GM12872 (cell line): ENCODE measurements at regions not wholly inside any gene's neighbourhood (a gene's known extent, or its start where the extent isn't known, plus 50 kb on each side); places are given as distances from the start of the nearest gene placed in this dataset.

Source experiments
- TF ChIP-seq, protein P1 (sequence below): IDR thresholded peaks from 3 replicates; pipeline ENCODE4 v1.5.1; 2011; ENCODE audit warnings: low read depth, mild to moderate bottlenecking, low read length, moderate library complexity; ENCODE audit not compliant: insufficient read depth

DNA sequence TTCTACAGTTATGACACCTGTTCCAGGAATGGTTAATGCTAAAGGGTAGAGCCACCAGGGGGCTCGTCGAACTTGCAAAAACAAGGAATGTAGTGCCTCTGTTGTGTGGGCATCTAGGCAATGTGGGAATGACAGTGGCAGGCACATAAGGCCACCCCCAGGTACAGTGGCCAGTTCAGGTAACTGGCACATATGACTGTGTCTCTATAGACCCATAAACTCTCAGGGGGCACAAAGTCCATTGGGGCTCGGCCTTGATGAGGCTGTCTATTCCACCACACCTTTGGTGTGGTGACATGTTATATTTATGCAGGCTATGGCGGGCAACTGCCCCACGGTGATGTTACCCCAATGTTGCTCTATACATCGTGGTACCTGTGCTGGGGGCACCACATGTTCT lies 59.6 kb upstream of the FAM120A start:
- TF ChIP-seq, protein P1, sequence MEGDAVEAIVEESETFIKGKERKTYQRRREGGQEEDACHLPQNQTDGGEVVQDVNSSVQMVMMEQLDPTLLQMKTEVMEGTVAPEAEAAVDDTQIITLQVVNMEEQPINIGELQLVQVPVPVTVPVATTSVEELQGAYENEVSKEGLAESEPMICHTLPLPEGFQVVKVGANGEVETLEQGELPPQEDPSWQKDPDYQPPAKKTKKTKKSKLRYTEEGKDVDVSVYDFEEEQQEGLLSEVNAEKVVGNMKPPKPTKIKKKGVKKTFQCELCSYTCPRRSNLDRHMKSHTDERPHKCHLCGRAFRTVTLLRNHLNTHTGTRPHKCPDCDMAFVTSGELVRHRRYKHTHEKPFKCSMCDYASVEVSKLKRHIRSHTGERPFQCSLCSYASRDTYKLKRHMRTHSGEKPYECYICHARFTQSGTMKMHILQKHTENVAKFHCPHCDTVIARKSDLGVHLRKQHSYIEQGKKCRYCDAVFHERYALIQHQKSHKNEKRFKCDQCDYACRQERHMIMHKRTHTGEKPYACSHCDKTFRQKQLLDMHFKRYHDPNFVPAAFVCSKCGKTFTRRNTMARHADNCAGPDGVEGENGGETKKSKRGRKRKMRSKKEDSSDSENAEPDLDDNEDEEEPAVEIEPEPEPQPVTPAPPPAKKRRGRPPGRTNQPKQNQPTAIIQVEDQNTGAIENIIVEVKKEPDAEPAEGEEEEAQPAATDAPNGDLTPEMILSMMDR, result no peak

DNA sequence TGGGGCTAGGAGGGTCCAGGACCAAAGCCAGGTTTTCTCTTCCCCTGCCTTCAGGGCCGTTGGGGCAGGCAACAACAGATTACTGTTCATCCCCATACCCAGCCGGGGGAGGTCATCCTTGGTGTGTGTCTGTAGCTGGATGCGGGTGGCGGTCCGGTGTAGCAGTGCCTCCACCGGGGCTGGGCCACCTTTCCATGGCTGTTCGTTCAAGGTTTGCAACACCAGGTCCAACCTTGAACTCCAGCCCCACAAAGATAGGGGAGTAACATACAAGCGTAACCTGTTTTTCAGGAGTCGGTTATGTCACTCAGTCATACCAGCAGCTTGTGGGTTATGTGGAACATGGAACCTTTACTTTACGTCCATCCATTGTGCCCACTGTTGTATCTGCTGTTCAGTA lies 58.5 kb upstream of the FAM120A start:
- TF ChIP-seq, protein P1, result no peak
